GM12878 (cell line): ENCODE measurements at regions not wholly inside any gene's neighbourhood (a gene's known extent, or its start where the extent isn't known, plus 50 kb on each side); places are given as distances from the start of the nearest gene placed in this dataset.

ENCODE experiments used
- CHD4 ChIP-seq: fragments of 200-600 bp; sonication (generic); IDR thresholded peaks from 2 replicates; pipeline ENCODE4 v1.6.1; 2016; ENCODE audit warnings: mild to moderate bottlenecking
- EP300 ChIP-seq, 2 experiments: fragments of 150-350 bp in 1 of 2; IDR thresholded peaks; 2 replicates each; pipeline ENCODE4 v1.6.1; 2011 to 2012; ENCODE audit warnings: low read depth in 2 of 2, low read length in 2 of 2, borderline replicate concordance in 1 of 2, improper control_type of control experiment in 1 of 2, inconsistent platforms in 1 of 2; ENCODE audit not compliant: control insufficient read depth in 1 of 2
- EZH2 ChIP-seq: IDR thresholded peaks from 2 replicates; pipeline ENCODE4 v1.6.1; 2012; ENCODE audit warnings: low read depth, mild to moderate bottlenecking, control low read depth, inconsistent platforms, low read length, borderline replicate concordance; ENCODE audit not compliant: control insufficient read depth
- FOXK2 ChIP-seq: fragments of 450-650 bp; IDR thresholded peaks from 2 replicates; pipeline ENCODE4 v1.6.1; 2017; ENCODE audit warnings: mild to moderate bottlenecking, moderate library complexity
- JUND ChIP-seq: IDR thresholded peaks from 2 replicates; pipeline ENCODE4 v1.6.1; 2012; ENCODE audit warnings: low read depth, mild to moderate bottlenecking, low read length, improper control_type of control experiment, moderate library complexity
- KAT2A ChIP-seq: conservative IDR thresholded peaks from 2 replicates; pipeline ENCODE4 v1.6.1; 2011; ENCODE audit warnings: low read depth, low read length; ENCODE audit not compliant: control insufficient read depth
- MXI1 ChIP-seq: fragments of 150-350 bp; IDR thresholded peaks from 2 replicates; pipeline ENCODE4 v1.6.1; 2011; ENCODE audit warnings: low read depth, mild to moderate bottlenecking, inconsistent platforms, low read length, improper control_type of control experiment
- RFX5 ChIP-seq: IDR thresholded peaks from 2 replicates; pipeline ENCODE4 v1.6.1; 2011; ENCODE audit warnings: low read depth, low read length, improper control_type of control experiment
- STAT1 ChIP-seq: fragments of 450-650 bp; conservative IDR thresholded peaks from 2 replicates; pipeline ENCODE4 v1.6.1; 2014; ENCODE audit warnings: antibody characterized with exemption, mild to moderate bottlenecking
- TF ChIP-seq, protein P1 (sequence below): IDR thresholded peaks from 2 replicates; pipeline ENCODE4 v1.6.1; 2012; ENCODE audit warnings: low read depth, low read length, improper control_type of control experiment
- TF ChIP-seq, protein P2 (sequence below), 3 experiments: IDR thresholded peaks in 2 of 3; conservative IDR thresholded peaks in 1 of 3; 2 replicates each; pipeline ENCODE4 v1.5.1; 2011; ENCODE audit warnings: low read depth in 3 of 3, low read length in 3 of 3, mild to moderate bottlenecking in 3 of 3, control low read depth in 2 of 3, moderate library complexity in 2 of 3, inconsistent platforms in 1 of 3, mixed read lengths in 1 of 3; ENCODE audit not compliant: control insufficient read depth in 2 of 3, insufficient read depth in 1 of 3; ENCODE audit errors: extremely low read depth in 1 of 3
- TF ChIP-seq, protein P3 (sequence below): IDR thresholded peaks from 2 replicates; pipeline ENCODE4 v1.6.1; 2012; ENCODE audit warnings: mild to moderate bottlenecking, low read depth, low read length

DNA sequence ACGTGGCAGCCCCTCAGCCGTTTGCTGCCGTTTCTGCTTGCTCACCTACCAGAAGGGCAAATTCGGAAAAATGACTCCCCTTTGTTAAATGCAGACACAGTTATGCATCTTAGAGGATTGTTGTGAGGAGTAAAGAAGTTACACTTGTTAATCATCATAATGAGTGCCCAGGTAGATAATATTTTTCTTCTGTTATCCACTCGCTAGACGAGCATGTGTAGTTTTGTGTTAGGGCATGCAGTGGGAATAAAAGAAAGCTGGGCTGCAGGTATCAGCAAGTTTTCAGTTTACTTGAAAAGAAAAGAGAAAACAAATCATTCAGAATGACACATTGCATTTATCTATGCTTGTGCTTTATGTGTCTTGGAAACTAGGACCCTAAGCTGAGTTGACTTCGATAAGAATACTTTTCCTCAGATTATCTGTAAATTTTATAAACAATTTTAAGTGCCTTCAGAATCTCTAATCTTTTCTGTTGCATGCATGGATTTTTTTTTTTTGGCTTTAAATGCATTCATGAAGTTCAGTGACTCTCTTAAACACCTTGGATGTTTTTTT lies 365.3 kb downstream of the QKI start:
- TF ChIP-seq KAT2A (no peak), STAT1 (no peak), JUND (no peak), MXI1 (no peak), EZH2 (no peak), CHD4 (no peak), FOXK2 (no peak), RFX5 (no peak), EP300 (IDR thresholded peaks at IDR 0.05; ENCODE audit: borderline replicate concordance in 1 of 2, control insufficient read depth in 1 of 2, low read depth in 2 of 2, low read length in 2 of 2) (no peak)
- TF ChIP-seq, protein P1, sequence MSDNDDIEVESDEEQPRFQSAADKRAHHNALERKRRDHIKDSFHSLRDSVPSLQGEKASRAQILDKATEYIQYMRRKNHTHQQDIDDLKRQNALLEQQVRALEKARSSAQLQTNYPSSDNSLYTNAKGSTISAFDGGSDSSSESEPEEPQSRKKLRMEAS = no peak
- TF ChIP-seq, protein P2, sequence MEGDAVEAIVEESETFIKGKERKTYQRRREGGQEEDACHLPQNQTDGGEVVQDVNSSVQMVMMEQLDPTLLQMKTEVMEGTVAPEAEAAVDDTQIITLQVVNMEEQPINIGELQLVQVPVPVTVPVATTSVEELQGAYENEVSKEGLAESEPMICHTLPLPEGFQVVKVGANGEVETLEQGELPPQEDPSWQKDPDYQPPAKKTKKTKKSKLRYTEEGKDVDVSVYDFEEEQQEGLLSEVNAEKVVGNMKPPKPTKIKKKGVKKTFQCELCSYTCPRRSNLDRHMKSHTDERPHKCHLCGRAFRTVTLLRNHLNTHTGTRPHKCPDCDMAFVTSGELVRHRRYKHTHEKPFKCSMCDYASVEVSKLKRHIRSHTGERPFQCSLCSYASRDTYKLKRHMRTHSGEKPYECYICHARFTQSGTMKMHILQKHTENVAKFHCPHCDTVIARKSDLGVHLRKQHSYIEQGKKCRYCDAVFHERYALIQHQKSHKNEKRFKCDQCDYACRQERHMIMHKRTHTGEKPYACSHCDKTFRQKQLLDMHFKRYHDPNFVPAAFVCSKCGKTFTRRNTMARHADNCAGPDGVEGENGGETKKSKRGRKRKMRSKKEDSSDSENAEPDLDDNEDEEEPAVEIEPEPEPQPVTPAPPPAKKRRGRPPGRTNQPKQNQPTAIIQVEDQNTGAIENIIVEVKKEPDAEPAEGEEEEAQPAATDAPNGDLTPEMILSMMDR (IDR thresholded peaks at IDR 0.05 in 2 of 3, conservative IDR thresholded peaks at IDR 0.05 in 1 of 3; ENCODE audit: control insufficient read depth in 2 of 3, extremely low read depth in 1 of 3, insufficient read depth in 1 of 3, low read depth in 3 of 3, low read length in 3 of 3) = no peak
- TF ChIP-seq, protein P3, sequence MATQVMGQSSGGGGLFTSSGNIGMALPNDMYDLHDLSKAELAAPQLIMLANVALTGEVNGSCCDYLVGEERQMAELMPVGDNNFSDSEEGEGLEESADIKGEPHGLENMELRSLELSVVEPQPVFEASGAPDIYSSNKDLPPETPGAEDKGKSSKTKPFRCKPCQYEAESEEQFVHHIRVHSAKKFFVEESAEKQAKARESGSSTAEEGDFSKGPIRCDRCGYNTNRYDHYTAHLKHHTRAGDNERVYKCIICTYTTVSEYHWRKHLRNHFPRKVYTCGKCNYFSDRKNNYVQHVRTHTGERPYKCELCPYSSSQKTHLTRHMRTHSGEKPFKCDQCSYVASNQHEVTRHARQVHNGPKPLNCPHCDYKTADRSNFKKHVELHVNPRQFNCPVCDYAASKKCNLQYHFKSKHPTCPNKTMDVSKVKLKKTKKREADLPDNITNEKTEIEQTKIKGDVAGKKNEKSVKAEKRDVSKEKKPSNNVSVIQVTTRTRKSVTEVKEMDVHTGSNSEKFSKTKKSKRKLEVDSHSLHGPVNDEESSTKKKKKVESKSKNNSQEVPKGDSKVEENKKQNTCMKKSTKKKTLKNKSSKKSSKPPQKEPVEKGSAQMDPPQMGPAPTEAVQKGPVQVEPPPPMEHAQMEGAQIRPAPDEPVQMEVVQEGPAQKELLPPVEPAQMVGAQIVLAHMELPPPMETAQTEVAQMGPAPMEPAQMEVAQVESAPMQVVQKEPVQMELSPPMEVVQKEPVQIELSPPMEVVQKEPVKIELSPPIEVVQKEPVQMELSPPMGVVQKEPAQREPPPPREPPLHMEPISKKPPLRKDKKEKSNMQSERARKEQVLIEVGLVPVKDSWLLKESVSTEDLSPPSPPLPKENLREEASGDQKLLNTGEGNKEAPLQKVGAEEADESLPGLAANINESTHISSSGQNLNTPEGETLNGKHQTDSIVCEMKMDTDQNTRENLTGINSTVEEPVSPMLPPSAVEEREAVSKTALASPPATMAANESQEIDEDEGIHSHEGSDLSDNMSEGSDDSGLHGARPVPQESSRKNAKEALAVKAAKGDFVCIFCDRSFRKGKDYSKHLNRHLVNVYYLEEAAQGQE = no peak
